Testis (tissue), 2 donors: ENCODE measurements at regions not wholly inside any gene's neighbourhood (a gene's known extent, or its start where the extent isn't known, plus 50 kb on each side); places are given as distances from the start of the nearest gene placed in this dataset.
A peak's percentile ranks its signal among the peaks of the same experiment; 100 is the strongest.

Experiments
- DNase-seq: peaks from one replicate; pipeline ENCODE4 v3.0.0-alpha.2; 2019
- H3K27ac ChIP-seq, 2 donors: fragments of 200-600 bp; sonication (generic); one replicate each; pipeline ENCODE4 v1.5.1; 2019
- H3K27me3 ChIP-seq: fragments of 200-600 bp; sonication (generic); one replicate; pipeline ENCODE4 v1.5.1; 2019
- H3K36me3 ChIP-seq: fragments of 200-600 bp; sonication (generic); one replicate; pipeline ENCODE4 v1.5.1; 2017; ENCODE audit warnings: low read depth; ENCODE audit errors: missing control alignments
- H3K4me1 ChIP-seq: fragments of 200-600 bp; sonication (generic); one replicate; pipeline ENCODE4 v1.5.1; 2019
- H3K4me3 ChIP-seq, 2 donors: fragments of 200-600 bp; sonication (generic); one replicate each; pipeline ENCODE4 v1.5.1; 2017 to 2019
- H3K9me3 ChIP-seq: fragments of 200-600 bp; sonication (generic); one replicate; pipeline ENCODE4 v1.5.1; 2017
- POLR2A ChIP-seq: fragments of 450-650 bp; IDR thresholded peaks from one replicate; pipeline ENCODE4 v1.6.1; 2017; ENCODE audit warnings: antibody characterized with exemption, mild to moderate bottlenecking, moderate library complexity
- WGBS, 2 donors: methylation state at CpG; one replicate each; pipeline ENCODE4 v1.1.5; 2018; 5-methylcytosine and 5-hydroxymethylcytosine counted together
- intact Hi-C: fragments of 100-400 bp; cut with DNase I; formaldehyde crosslinking; loops from one replicate; pipeline ENCODE4 v1.15.1; 2023; ENCODE audit warnings: low total_unique reads
- TF ChIP-seq, protein P1 (sequence below), 3 experiments: fragments of 450-650 bp in 2 of 3; fragments of 200-600 bp in 1 of 3; sonication (generic) in 1 of 3; IDR thresholded peaks; one replicate each; pipeline ENCODE4 v1.5.1; 2016 to 2019; ENCODE audit warnings: antibody characterized with exemption in 3 of 3, mild to moderate bottlenecking in 2 of 3, moderate library complexity in 1 of 3

DNA sequence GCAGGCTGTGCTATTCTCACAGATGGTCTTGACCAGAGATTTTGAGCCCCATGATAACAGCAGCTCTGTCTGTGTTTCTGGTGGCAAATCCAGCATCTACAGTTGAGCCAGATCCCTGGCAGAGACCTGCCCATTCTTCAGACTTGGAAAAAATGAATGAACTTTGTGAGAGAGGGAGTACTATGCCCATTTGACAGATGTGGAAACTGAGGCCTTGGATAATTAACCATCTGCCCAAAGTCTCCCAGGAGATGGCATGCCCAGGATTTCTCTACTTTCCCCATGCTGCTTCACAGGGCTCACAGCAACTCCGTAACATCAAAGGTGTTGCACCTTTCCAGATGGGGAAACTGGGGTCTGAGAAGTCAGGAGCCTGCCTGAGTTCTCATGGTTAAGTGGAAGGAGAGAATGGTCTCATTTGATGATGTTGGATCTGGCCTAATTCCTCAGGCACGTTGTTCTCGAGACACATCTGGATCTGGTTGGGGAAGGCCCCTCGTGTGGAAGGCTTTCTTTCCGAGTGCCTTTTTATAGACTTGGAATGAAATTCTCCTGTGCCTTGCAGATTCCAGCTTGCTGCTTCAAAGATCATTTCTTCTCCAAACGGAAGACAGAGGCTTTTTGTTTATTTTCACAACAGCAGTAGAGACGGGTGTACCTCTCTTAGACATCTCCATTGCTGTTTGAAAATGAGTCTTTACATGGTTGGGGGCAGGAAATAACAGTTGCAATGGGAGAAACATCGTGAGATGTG, 73.3 kb upstream of the STX18 start:
- WGBS, 2 donors: 53 to 64% methylated on average over 8 of the region's 8 CpGs
- no peaks in the 10 kb centered on the region for H3K36me3 ChIP-seq
- peak; percentile 18 for DNase-seq
- H3K9me3 ChIP-seq: no peaks in the 10 kb centered on the region
- H3K27me3 ChIP-seq: no peaks in the 10 kb centered on the region
- no peak overlapping the region for H3K27ac ChIP-seq
- no peak for TF ChIP-seq POLR2A
- TF ChIP-seq, protein P1, sequence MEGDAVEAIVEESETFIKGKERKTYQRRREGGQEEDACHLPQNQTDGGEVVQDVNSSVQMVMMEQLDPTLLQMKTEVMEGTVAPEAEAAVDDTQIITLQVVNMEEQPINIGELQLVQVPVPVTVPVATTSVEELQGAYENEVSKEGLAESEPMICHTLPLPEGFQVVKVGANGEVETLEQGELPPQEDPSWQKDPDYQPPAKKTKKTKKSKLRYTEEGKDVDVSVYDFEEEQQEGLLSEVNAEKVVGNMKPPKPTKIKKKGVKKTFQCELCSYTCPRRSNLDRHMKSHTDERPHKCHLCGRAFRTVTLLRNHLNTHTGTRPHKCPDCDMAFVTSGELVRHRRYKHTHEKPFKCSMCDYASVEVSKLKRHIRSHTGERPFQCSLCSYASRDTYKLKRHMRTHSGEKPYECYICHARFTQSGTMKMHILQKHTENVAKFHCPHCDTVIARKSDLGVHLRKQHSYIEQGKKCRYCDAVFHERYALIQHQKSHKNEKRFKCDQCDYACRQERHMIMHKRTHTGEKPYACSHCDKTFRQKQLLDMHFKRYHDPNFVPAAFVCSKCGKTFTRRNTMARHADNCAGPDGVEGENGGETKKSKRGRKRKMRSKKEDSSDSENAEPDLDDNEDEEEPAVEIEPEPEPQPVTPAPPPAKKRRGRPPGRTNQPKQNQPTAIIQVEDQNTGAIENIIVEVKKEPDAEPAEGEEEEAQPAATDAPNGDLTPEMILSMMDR (IDR thresholded peaks at IDR 0.05): no peak
- H3K4me3 ChIP-seq: no peak overlapping the region
- intact Hi-C loops: no loop called here
- no peaks in the 10 kb centered on the region for H3K4me1 ChIP-seq

DNA sequence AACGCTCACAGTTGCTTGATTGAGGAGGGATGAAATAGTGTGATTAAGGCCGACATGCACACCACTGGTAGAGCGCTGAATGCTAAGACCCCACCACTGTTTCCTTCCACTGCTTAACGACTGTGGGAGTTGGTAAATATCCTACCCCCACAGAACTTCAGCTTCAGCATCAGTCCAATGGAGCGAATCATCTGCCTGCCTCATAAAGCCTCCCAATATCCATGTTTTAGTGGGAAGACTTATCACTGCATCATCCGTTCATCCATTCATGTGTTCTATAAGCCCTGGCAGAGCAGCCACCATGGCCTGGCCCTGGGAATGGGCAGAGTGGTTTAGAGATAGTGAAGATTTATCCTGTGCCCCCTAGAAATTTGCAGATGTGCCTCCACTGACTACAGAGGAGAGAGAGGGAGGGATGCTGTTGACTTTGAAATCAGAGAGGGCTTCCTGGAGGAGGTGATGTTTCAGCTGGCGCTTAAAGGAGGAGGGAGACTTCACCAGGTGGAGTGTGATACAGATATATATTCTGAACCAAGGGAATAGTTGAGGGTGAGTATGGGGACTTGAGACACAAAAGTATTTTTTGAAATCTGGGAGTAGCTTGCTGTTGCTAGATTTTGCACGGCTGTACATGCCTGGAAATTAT, 71.9 kb upstream of the STX18 start:
- no peak for DNase-seq
- intact Hi-C loops: no loop called here
- WGBS, 2 donors: 75 to 84% methylated on average over 8 of the region's 8 CpGs
- H3K4me3 ChIP-seq: no peak overlapping the region
- no peaks in the 10 kb centered on the region for H3K36me3 ChIP-seq
- H3K4me1 ChIP-seq: peaks cover 3% of the 10 kb centered on the region
- H3K9me3 ChIP-seq: no peaks in the 10 kb centered on the region
- no peak overlapping the region for H3K27ac ChIP-seq
- H3K27me3 ChIP-seq: no peaks in the 10 kb centered on the region
- TF ChIP-seq POLR2A: no peak
- TF ChIP-seq, protein P1 (IDR thresholded peaks at IDR 0.05): no peak

DNA sequence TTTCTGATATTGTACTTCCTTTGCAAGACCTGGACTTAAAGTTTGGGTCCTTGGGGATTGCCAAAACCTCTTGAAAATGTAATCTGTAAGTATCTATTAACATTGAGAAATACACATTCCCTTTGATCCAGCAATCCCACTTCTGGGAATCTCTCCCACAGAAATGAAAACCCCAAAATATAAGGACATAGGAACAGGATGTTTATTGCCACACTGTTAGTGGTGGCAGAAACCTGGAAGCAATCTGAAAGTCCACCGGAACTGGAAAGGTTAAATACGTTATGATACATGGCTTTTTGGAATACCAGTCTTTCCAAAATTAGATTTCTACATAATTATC, 71.2 kb upstream of the STX18 start:
- peaks cover 3% of the 10 kb centered on the region for H3K4me1 ChIP-seq
- DNase-seq: no peak
- H3K36me3 ChIP-seq: no peaks in the 10 kb centered on the region
- intact Hi-C loops: no loop called here
- H3K4me3 ChIP-seq: no peak overlapping the region
- WGBS, 2 donors: 62 to 66% methylated on average over 2 of the region's 2 CpGs
- TF ChIP-seq, protein P1 (IDR thresholded peaks at IDR 0.05): no peak
- TF ChIP-seq POLR2A: no peak
- H3K27me3 ChIP-seq: no peaks in the 10 kb centered on the region
- no peak overlapping the region for H3K27ac ChIP-seq
- no peaks in the 10 kb centered on the region for H3K9me3 ChIP-seq

DNA sequence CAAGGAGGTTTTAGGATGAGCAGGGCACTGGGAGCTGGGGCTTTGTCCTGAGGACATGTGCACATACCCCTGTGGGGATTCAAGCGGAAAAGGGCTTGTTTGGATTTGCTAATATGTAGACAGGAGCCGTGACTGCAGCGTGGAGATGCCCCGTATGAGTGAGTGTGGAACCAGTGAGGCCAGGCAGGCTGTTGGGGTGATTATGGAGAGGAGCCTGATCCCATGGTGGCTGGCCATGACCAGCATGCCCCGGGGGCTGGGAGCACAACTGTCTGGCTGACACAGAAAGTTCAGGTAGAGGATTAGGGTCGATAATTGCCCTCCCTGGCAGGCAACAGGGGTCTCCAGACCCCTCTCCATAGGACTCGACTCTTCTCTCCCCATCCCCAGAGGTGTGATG, 68.8 kb upstream of the STX18 start:
- H3K4me1 ChIP-seq: peaks cover 3% of the 10 kb centered on the region
- no peak for TF ChIP-seq POLR2A
- TF ChIP-seq, protein P1 (IDR thresholded peaks at IDR 0.05): no peak
- 80 to 88% methylated on average over 7 of the region's 7 CpGs for WGBS, 2 donors
- no peaks in the 10 kb centered on the region for H3K36me3 ChIP-seq
- H3K9me3 ChIP-seq: no peaks in the 10 kb centered on the region
- H3K27ac ChIP-seq: no peak overlapping the region
- intact Hi-C loops: no loop called here
- H3K27me3 ChIP-seq: no peaks in the 10 kb centered on the region
- H3K4me3 ChIP-seq: no peak overlapping the region
- DNase-seq: no peak
